Germinal center (tissue), 1 donor: ENCODE measurements at regions not wholly inside any gene's neighbourhood (a gene's known extent, or its start where the extent isn't known, plus 50 kb on each side); places are given as distances from the start of the nearest gene placed in this dataset.
"Not testable (repeated sequence)": the region's sequence is repeated elsewhere in the genome, so short reads cannot be mapped to it uniquely, and the experiment has no call there.

Experiments
- DNase-seq: peaks from one replicate; pipeline ENCODE4 v3.0.0; 2012; ENCODE audit warnings: mixed read lengths, low spot score

GRCh38 chr4:13900780-13901179 is 273.3 kb upstream of the BOD1L1 start:
- no peak for DNase-seq

- no peak for DNase-seq
Observed at GRCh38 chr4:13902146-13902545, 274.6 kb upstream of the BOD1L1 start.

- no peak for DNase-seq
Observed at GRCh38 chr4:13903061-13903460, 275.5 kb upstream of the BOD1L1 start.

GRCh38 chr4:13903901-13904300 is 276.4 kb upstream of the BOD1L1 start:
- no peak for DNase-seq

GRCh38 chr4:13905543-13905942 is 278.0 kb upstream of the BOD1L1 start:
- no peak for DNase-seq

GRCh38 chr4:13906727-13907126 is 279.2 kb upstream of the BOD1L1 start:
- DNase-seq: no peak

- no peak for DNase-seq
Observed at GRCh38 chr4:13907255-13907751, 279.8 kb upstream of the BOD1L1 start.

GRCh38 chr4:13908455-13908854 is 280.9 kb upstream of the BOD1L1 start:
- DNase-seq: no peak

- no peak for DNase-seq
Observed at GRCh38 chr4:13910556-13910955, 283.0 kb upstream of the BOD1L1 start.

- DNase-seq: no peak
Observed at GRCh38 chr4:13911256-13911655, 283.7 kb upstream of the BOD1L1 start.

- DNase-seq: no peak
Observed at GRCh38 chr4:13912436-13912925, 285.0 kb upstream of the BOD1L1 start.

GRCh38 chr4:13912966-13913365 is 285.4 kb upstream of the BOD1L1 start:
- no peak for DNase-seq

GRCh38 chr4:13917015-13917414 is 289.5 kb upstream of the BOD1L1 start:
- DNase-seq: no peak

- DNase-seq: no peak
Observed at GRCh38 chr4:13918110-13918509, 290.6 kb upstream of the BOD1L1 start.

- DNase-seq: no peak
Observed at GRCh38 chr4:13918991-13919441, 291.5 kb upstream of the BOD1L1 start.

GRCh38 chr4:13920111-13920875 is 292.8 kb upstream of the BOD1L1 start:
- no peak for DNase-seq

- no peak for DNase-seq
Observed at GRCh38 chr4:13920901-13921300, 293.4 kb upstream of the BOD1L1 start.

- DNase-seq: no peak
Observed at GRCh38 chr4:13921805-13922204, 294.3 kb upstream of the BOD1L1 start.

- no peak for DNase-seq
Observed at GRCh38 chr4:13922459-13922858, 294.9 kb upstream of the BOD1L1 start.

GRCh38 chr4:13922873-13923645 is 295.5 kb upstream of the BOD1L1 start:
- DNase-seq: no peak

GRCh38 chr4:13924900-13925299 is 297.4 kb upstream of the BOD1L1 start:
- not testable (repeated sequence) for DNase-seq

GRCh38 chr4:13928214-13928613 is 300.7 kb upstream of the BOD1L1 start:
- no peak for DNase-seq

GRCh38 chr4:13930155-13930554 is 302.6 kb upstream of the BOD1L1 start:
- DNase-seq: no peak
